HCT116 (cell line): ENCODE measurements at regions not wholly inside any gene's neighbourhood (a gene's known extent, or its start where the extent isn't known, plus 50 kb on each side); places are given as distances from the start of the nearest gene placed in this dataset.

Experiments
- ATAC-seq: fragments of 200-7000 bp; cut with Tn5 transposase; 2 replicates; pipeline ENCODE4 v1.9.1; 2020; ENCODE audit warnings: mild to moderate bottlenecking, moderate library complexity
- BruUV-seq: library from RNA; stranded (reverse); fragments of 400-500 nt; replicated peaks from 2 replicates; lab custom pipeline; 2021; lab: Mats Ljungman, UMichigan
- CTCF ChIA-PET: fragments of 300-600 bp; sonication (Branson Sonifier 250); formaldehyde crosslinking; loops from one replicate; lab custom pipeline; 2021; ENCODE audit warnings: antibody characterized with exemption; lab: Charles Lee
- POLR2A ChIA-PET: fragments of 300-600, 350-600 bp; sonication (Branson Sonifier 250); formaldehyde crosslinking; loops from one replicate; lab custom pipeline; 2021; ENCODE audit warnings: antibody characterized with exemption; lab: Charles Lee
- RAD21 ChIA-PET, 2 experiments: fragments of 300-600 bp; sonication (Branson Sonifier 250); formaldehyde crosslinking; loops; one replicate each; lab custom pipeline; 2023; ENCODE audit warnings: low total read pairs in 2 of 2; ENCODE audit not compliant: uncharacterized antibody in 2 of 2, unreplicated experiment in 2 of 2, low non-redundant PET in 1 of 2; lab: Charles Lee
- DNase-seq: peaks from one replicate; pipeline ENCODE4 v3.0.0-alpha.2; 2010; ENCODE audit warnings: low read depth, low spot score
- H2AFZ ChIP-seq: fragments of 200-600 bp; shearing (Covaris generic), sonication (generic); 2 replicates; pipeline ENCODE4 v1.6.1; 2017; ENCODE audit warnings: low read depth, mixed run types, mixed read lengths, antibody characterized with exemption, low read length; ENCODE audit not compliant: poor library complexity, severe bottlenecking
- H3K27ac ChIP-seq: 2 replicates; pipeline ENCODE4 v1.5.1; 2012; ENCODE audit warnings: low read depth, low read length
- H3K27me3 ChIP-seq: fragments of 200-600 bp; sonication (generic); 2 replicates; pipeline ENCODE4 v1.6.1; 2016; ENCODE audit warnings: mixed run types, low read length, mixed read lengths; ENCODE audit not compliant: insufficient read depth
- H3K36me3 ChIP-seq, 2 experiments: fragments of 200-500 bp in 1 of 2; fragments of 200-600 bp in 1 of 2; sonication (Bioruptor generic) in 1 of 2; sonication (generic) in 1 of 2; 2 replicates each; pipeline versions ENCODE4 v1.5.1 to v1.6.1; 2014 to 2016; ENCODE audit warnings: low read length in 2 of 2, inconsistent platforms in 1 of 2, mixed read lengths in 1 of 2, mixed run types in 1 of 2; ENCODE audit not compliant: insufficient read depth in 2 of 2, control insufficient read depth in 1 of 2
- H3K4me1 ChIP-seq, 2 experiments: fragments of 200-600 bp in 1 of 2; sonication (generic) in 1 of 2; 2 replicates each; pipeline versions ENCODE4 v1.5.1 to v1.6.1; 2012 to 2017; ENCODE audit warnings: low read length in 2 of 2, inconsistent platforms in 1 of 2, mild to moderate bottlenecking in 1 of 2, mixed read lengths in 1 of 2, mixed run types in 1 of 2, moderate library complexity in 1 of 2; ENCODE audit not compliant: insufficient read depth in 2 of 2, control insufficient read depth in 1 of 2
- H3K4me2 ChIP-seq: fragments of 200-600 bp; sonication (generic); 2 replicates; pipeline ENCODE4 v1.6.1; 2017; ENCODE audit warnings: mixed run types, low read length, mixed read lengths
- H3K4me3 ChIP-seq, 2 experiments: fragments of 200-600 bp in 1 of 2; sonication (generic) in 1 of 2; replicated peaks in 1 of 2; 2 replicates each; pipeline ENCODE4 v1.5.1; 2011 to 2016; ENCODE audit warnings: low read length in 2 of 2, control low read depth in 1 of 2, low read depth in 1 of 2, mild to moderate bottlenecking in 1 of 2, mixed read lengths in 1 of 2, mixed run types in 1 of 2
- H3K79me2 ChIP-seq: fragments of 200-600 bp; sonication (generic); 2 replicates; pipeline ENCODE4 v1.6.1; 2017; ENCODE audit warnings: mild to moderate bottlenecking, mixed run types, low read length, moderate library complexity, mixed read lengths; ENCODE audit not compliant: insufficient read depth
- H3K9ac ChIP-seq: fragments of 200-600 bp; sonication (generic); 2 replicates; pipeline ENCODE4 v1.6.1; 2016; ENCODE audit warnings: low read length, mixed read lengths
- H3K9me2 ChIP-seq: fragments of 200-600 bp; sonication (generic), shearing (Covaris generic); 2 replicates; pipeline ENCODE4 v1.6.1; 2017; ENCODE audit warnings: mixed run types, mild to moderate bottlenecking, moderate library complexity; ENCODE audit not compliant: insufficient read depth
- H3K9me3 ChIP-seq, 2 experiments: fragments of 200-500 bp in 1 of 2; fragments of 200-600 bp in 1 of 2; sonication (Bioruptor generic) in 1 of 2; sonication (generic) in 1 of 2; 2 replicates each; pipeline ENCODE4 v1.6.1; 2014 to 2017; ENCODE audit warnings: low read length in 2 of 2, mixed read lengths in 2 of 2, inconsistent platforms in 1 of 2, low read depth in 1 of 2, mild to moderate bottlenecking in 1 of 2, mixed run types in 1 of 2, moderate library complexity in 1 of 2; ENCODE audit not compliant: control insufficient read depth in 1 of 2, insufficient read depth in 1 of 2
- H4K20me1 ChIP-seq: fragments of 200-600 bp; sonication (generic), shearing (Covaris generic); 2 replicates; pipeline ENCODE4 v1.6.1; 2017; ENCODE audit warnings: mixed run types, mild to moderate bottlenecking, moderate library complexity; ENCODE audit not compliant: insufficient read depth
- ATF3 ChIP-seq: IDR thresholded peaks from 2 replicates; pipeline ENCODE4 v1.6.1; 2012
- CEBPB ChIP-seq: IDR thresholded peaks from 2 replicates; pipeline ENCODE4 v1.6.1; 2012; ENCODE audit warnings: low read depth
- CTCF ChIP-seq, 3 experiments: fragments of 200-600 bp in 1 of 3; sonication (generic) in 1 of 3; IDR thresholded peaks in 2 of 3; conservative IDR thresholded peaks in 1 of 3; 2 replicates each; pipeline ENCODE4 v1.5.1; 2012 to 2017; ENCODE audit warnings: low read depth in 2 of 3, low read length in 2 of 3, antibody characterized with exemption in 1 of 3, borderline replicate concordance in 1 of 3, control low read depth in 1 of 3, mild to moderate bottlenecking in 1 of 3, mixed read lengths in 1 of 3, mixed run types in 1 of 3, moderate library complexity in 1 of 3; ENCODE audit not compliant: insufficient read depth in 1 of 3
- EGR1 ChIP-seq: IDR thresholded peaks from 2 replicates; pipeline ENCODE4 v1.6.1; 2012; ENCODE audit warnings: low read depth
- ELF1 ChIP-seq: IDR thresholded peaks from 2 replicates; pipeline ENCODE4 v1.6.1; 2012; ENCODE audit warnings: low read depth, borderline replicate concordance
- MAX ChIP-seq: IDR thresholded peaks from 2 replicates; pipeline ENCODE4 v1.6.1; 2012
- POLR2A ChIP-seq: IDR thresholded peaks from 2 replicates; pipeline ENCODE4 v1.7.0; 2011; ENCODE audit warnings: borderline replicate concordance; ENCODE audit not compliant: insufficient read depth, insufficient read length; ENCODE audit errors: extremely low read depth
- SIN3A ChIP-seq: IDR thresholded peaks from 2 replicates; pipeline ENCODE4 v1.6.1; 2012; ENCODE audit warnings: low read depth
- SP1 ChIP-seq: IDR thresholded peaks from 2 replicates; pipeline ENCODE4 v1.6.1; 2012; ENCODE audit warnings: low read depth
- SRF ChIP-seq: IDR thresholded peaks from 2 replicates; pipeline ENCODE4 v1.6.1; 2012; ENCODE audit warnings: low read depth
- TCF7L2 ChIP-seq: IDR thresholded peaks from 2 replicates; pipeline ENCODE4 v1.7.0; 2011; ENCODE audit warnings: borderline replicate concordance, inconsistent platforms; ENCODE audit not compliant: insufficient read depth, insufficient read length; ENCODE audit errors: extremely low read depth
- ZBTB33 ChIP-seq: IDR thresholded peaks from 2 replicates; pipeline ENCODE4 v1.6.1; 2011; ENCODE audit warnings: mild to moderate bottlenecking, low read length, moderate library complexity; ENCODE audit not compliant: insufficient replicate concordance; ENCODE audit errors: extremely low read depth
- ZFX ChIP-seq: fragments of 450-650 bp; IDR thresholded peaks from 2 replicates; pipeline ENCODE4 v1.6.1; 2017
- ZNF274 ChIP-seq: fragments of 200-500 bp; sonication (Bioruptor generic); IDR thresholded peaks from 2 replicates; pipeline ENCODE4 v1.6.1; 2014; ENCODE audit warnings: mild to moderate bottlenecking, low read depth, low read length, inconsistent platforms
- intact Hi-C: fragments of 100-400 bp; cut with micrococcal nuclease; formaldehyde crosslinking; loops from 2 replicates; pipeline ENCODE4 v1.10.0; 2022

GRCh38 chr6:22059946-22060345, 236.9 kb downstream of the PRL start:
- Histone ChIP-seq H3K79me2 (no peaks in the 10 kb centered on the region), H3K4me3 (no peak overlapping the region), H2AFZ (no peak overlapping the region), H4K20me1 (no peaks in the 10 kb centered on the region), H3K9ac (no peak overlapping the region), H3K9me2 (no peaks in the 10 kb centered on the region), H3K36me3 (no peaks in the 10 kb centered on the region), H3K4me2 (no peak overlapping the region), H3K27ac (no peak overlapping the region), H3K9me3 (no peaks in the 10 kb centered on the region), H3K4me1 (no peaks in the 10 kb centered on the region), H3K27me3 (no peaks in the 10 kb centered on the region)
- no peak for ATAC-seq
- BruUV-seq: no TSS peak
- CTCF ChIA-PET: no interaction called here
- RAD21 ChIA-PET: no interaction called here
- no peak for DNase-seq
- intact Hi-C loops: no loop called here
- TF ChIP-seq ZBTB33: no peak
- TF ChIP-seq ZFX: no peak
- TF ChIP-seq TCF7L2: no peak
- no peak for TF ChIP-seq POLR2A
- no peak for TF ChIP-seq ZNF274
- TF ChIP-seq ELF1: no peak
- no peak for TF ChIP-seq SP1
- TF ChIP-seq CTCF (IDR thresholded peaks at IDR 0.05 in 2 of 3, conservative IDR thresholded peaks at IDR 0.05 in 1 of 3; ENCODE audit: borderline replicate concordance in 1 of 3, insufficient read depth in 1 of 3, low read depth in 2 of 3, low read length in 2 of 3): no peak
- TF ChIP-seq MAX: no peak
- no peak for TF ChIP-seq EGR1
- TF ChIP-seq ATF3: no peak
- TF ChIP-seq SIN3A: no peak
- no peak for TF ChIP-seq CEBPB
- no peak for TF ChIP-seq SRF
- POLR2A ChIA-PET: no interaction called here
